ENCODE measurements at regions not wholly inside any gene's neighbourhood (a gene's known extent, or its start where the extent isn't known, plus 50 kb on each side); places are given as distances from the start of the nearest gene placed in this dataset.

- TF ChIP-seq CSDC2 (CRISPR knock-in tag; IDR thresholded peaks at IDR 0.05) (no peak), TCF4 (CRISPR knock-in tag; IDR thresholded peaks at IDR 0.05; ENCODE audit: borderline replicate concordance) (no peak), ZFP3 (CRISPR knock-in tag; IDR thresholded peaks at IDR 0.05) (no peak)
Measured at GRCh38 chr19:32206065-32206464, 139.3 kb upstream of the ZNF507 start.
